Esophagus (tissue), 2 donors: ENCODE measurements at regions not wholly inside any gene's neighbourhood (a gene's known extent, or its start where the extent isn't known, plus 50 kb on each side); places are given as distances from the start of the nearest gene placed in this dataset.

Source experiments
- H3K27ac ChIP-seq, 2 donors: one replicate each; pipeline ENCODE4 v1.5.1; 2013; ENCODE audit warnings: low read depth in 2 of 2, mild to moderate bottlenecking in 2 of 2, inconsistent platforms in 1 of 2, low read length in 1 of 2, moderate library complexity in 1 of 2
- H3K27me3 ChIP-seq, 2 donors: one replicate each; pipeline ENCODE4 v1.6.1; 2013; ENCODE audit warnings: low read length in 2 of 2, control low read depth in 1 of 2, mild to moderate bottlenecking in 1 of 2; ENCODE audit not compliant: insufficient read depth in 2 of 2, control insufficient read depth in 1 of 2
- H3K36me3 ChIP-seq, 2 donors: one replicate each; pipeline ENCODE4 v1.6.1; 2013; ENCODE audit warnings: low read length in 1 of 2; ENCODE audit not compliant: control insufficient read depth in 2 of 2, insufficient read depth in 2 of 2
- H3K4me1 ChIP-seq, 2 donors: one replicate each; pipeline ENCODE4 v1.6.1; 2013; ENCODE audit warnings: low read length in 1 of 2; ENCODE audit not compliant: control insufficient read depth in 2 of 2, insufficient read depth in 2 of 2
- H3K4me3 ChIP-seq, 2 donors: one replicate each; pipeline ENCODE4 v1.5.1; 2013; ENCODE audit warnings: low read length in 2 of 2, mild to moderate bottlenecking in 2 of 2, low read depth in 1 of 2, moderate library complexity in 1 of 2
- H3K9me3 ChIP-seq, 2 donors: one replicate each; pipeline ENCODE4 v1.6.1; 2013; ENCODE audit warnings: mild to moderate bottlenecking in 2 of 2, low read depth in 1 of 2, low read length in 1 of 2, moderate library complexity in 1 of 2; ENCODE audit not compliant: control insufficient read depth in 2 of 2, insufficient read depth in 1 of 2
- WGBS, 2 donors: extraction: QIAGEN DNeasy Blood & Tissue Kit; methylation state at CpG; one replicate each; pipeline ENCODE4 v1.1.7; 2013; 5-methylcytosine and 5-hydroxymethylcytosine counted together
- donor health status: healthy with polysubstance abuse.
- donor health status: Bipolar disorder and iron deficiency.

DNA sequence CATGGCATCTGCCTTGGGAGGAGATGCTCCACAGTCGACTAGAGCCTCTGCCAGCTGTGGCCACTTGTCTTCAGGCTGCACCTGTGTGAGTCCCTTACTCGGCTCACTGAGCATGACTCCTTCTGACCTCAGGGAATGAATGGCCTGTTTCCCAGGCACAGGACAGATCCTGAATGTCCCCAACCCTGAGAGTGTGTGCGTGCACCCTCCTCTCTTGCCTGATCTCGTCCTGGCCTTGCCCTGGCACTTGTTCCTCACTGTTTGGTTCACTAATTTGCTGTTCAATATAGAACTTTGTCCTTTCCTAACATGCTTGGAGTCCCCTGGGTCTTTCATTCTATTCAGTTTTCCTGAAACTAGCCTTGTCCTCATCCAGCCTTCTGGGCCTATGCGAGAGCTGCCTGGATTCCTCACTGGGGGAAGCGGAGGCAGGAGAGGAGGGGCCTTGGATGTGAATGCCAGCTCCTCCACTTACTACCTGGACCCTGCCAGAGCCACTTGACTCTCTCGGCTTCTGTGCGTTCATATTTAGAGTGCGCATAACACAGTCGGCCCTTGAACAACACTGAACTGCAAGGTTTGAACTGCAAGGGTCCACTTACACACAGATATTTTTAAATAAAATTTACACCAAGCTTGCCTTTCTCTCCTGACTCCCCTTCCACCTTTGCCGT lies 184.8 kb downstream of the ACKR3 start:
- no peak overlapping the region for H3K4me3 ChIP-seq
- H3K27me3 ChIP-seq: no peaks in the 10 kb centered on the region
- 82 to 89% methylated on average over 11 of the region's 11 CpGs for WGBS, 2 donors
- peak overlapping the region; percentile 30 to 40 for H3K27ac ChIP-seq
- H3K9me3 ChIP-seq: no peaks in the 10 kb centered on the region
- no peaks in the 10 kb centered on the region for H3K36me3 ChIP-seq
- peaks cover 3 to 10% of the 10 kb centered on the region in 2 donors for H3K4me1 ChIP-seq

DNA sequence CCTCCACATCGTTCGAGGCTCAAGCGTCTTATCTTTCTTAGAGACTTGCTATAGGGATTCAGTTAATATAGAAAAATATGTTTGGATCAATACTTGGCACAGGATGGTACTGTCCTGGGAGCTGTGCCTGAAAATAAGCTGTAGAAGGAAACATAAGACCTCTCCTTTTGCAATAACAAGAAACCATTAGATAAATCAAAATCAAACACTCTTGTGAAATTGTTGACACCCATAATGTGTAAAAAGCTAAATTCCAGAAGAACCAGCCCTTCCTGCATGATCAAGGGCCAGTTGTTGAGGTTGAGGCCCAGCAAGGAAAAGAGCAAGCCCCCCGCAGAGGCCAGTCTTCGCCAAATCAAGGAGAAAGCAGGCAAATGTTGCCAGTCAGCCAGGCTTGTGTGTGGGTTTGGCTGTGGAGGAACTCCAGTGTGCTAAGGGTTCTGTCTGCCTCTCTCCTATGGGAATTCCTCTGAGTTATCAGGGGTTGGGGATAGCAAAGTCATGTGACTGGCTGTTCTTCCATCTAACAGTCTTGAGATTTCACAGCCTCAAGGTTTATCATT lies 185.7 kb downstream of the ACKR3 start:
- H3K4me3 ChIP-seq: no peak overlapping the region
- 87 to 96% methylated on average over 5 of the region's 5 CpGs for WGBS, 2 donors

DNA sequence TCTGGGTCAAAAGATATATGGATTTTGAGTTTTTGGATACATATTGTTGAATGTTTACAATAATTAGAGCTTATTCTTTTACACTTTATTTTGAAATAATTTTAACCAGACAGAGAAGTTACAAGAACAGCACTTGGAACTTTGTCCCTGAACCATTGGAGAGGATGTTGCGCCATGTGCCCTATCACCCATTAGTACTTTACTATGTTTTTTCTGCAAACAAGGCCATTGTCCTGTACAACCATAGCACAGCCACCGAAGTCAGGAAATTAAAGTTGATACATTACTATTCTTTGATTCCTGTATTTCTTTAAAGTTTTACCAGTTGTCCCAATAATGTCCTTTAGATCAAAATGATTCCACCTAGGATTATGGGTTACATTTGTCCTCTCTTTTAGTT lies 188.8 kb downstream of the ACKR3 start:
- H3K27ac ChIP-seq: no peak overlapping the region
- H3K4me3 ChIP-seq: no peak overlapping the region
- no peaks in the 10 kb centered on the region for H3K36me3 ChIP-seq
- no peaks in the 10 kb centered on the region for H3K27me3 ChIP-seq
- H3K4me1 ChIP-seq: peaks cover 2 to 3% of the 10 kb centered on the region in 2 donors
- WGBS, 2 donors: 80 to 94% methylated on average over 2 of the region's 2 CpGs
- no peaks in the 10 kb centered on the region for H3K9me3 ChIP-seq

More for the DNA sequence above, 185.7 kb downstream of the ACKR3 start:
- Histone ChIP-seq H3K4me1 (peaks cover 3% of the 10 kb centered on the region in 2 donors), H3K27me3 (no peaks in the 10 kb centered on the region), H3K27ac (no peak overlapping the region), H3K9me3 (no peaks in the 10 kb centered on the region), H3K36me3 (no peaks in the 10 kb centered on the region)

DNA sequence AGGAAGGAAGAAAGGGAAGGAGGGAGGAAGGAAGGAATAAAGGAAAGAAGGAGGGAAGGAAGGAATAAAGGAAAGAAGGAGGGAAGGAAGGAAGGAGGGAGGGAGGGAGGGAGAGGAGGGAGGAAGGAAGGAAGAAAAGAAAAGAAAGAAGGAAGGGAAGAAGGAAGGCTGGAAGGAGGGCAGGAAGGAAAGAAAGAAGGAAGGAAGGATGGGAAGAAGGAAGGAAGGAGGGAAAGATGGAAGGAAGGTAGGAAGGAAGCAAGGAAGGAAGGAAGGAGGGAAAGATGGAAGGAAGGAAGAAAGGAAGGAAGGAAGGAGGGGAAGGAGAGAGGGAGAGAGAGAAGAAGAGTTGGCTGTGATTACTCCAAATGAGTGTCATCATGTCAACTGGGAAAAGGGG lies 190.6 kb downstream of the ACKR3 start:
- H3K4me3 ChIP-seq: no peak overlapping the region
- H3K27me3 ChIP-seq: no peaks in the 10 kb centered on the region
- H3K27ac ChIP-seq: no peak overlapping the region
- H3K36me3 ChIP-seq: no peaks in the 10 kb centered on the region
- no peaks in the 10 kb centered on the region for H3K9me3 ChIP-seq
- no peaks in the 10 kb centered on the region for H3K4me1 ChIP-seq

DNA sequence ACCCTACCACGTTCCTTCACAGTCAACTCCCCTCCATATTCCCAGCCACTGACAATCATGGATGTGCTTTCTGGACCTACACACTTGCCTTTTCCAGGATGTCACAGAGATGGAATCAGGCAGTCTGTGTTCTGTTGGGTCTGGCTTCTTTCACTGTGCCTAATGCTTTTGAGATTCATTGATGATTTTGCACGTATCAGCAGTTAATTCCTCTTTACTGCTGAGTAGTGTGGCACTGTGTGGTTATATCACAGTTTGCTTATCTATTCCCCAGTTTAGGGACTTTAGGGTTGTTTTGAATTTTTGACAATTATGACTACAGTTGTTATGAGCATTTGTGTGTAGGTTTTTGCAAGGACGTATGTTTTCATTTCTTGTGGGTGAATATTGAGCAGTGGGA lies 191.7 kb downstream of the ACKR3 start:
- 91 to 93% methylated on average over 3 of the region's 3 CpGs for WGBS, 2 donors

DNA sequence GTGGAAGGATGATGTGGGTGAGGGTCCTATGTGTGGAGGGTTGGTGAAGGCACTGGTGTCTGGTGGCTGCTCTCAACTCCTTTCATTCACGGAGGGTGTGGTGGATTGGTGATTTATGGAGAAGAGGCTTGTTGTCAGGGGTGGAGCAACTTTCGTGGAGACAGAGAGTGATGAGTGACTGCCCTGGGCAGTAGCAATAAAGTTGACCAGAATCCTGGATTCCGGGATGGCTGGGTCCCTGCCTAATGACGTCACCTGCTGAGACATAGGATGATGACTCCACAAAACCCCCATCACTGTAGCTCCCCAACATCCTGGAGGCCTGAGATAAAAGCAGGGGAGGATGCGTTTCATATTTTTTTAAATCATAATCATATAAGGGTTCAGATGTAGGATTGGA lies 193.0 kb downstream of the ACKR3 start:
- no peaks in the 10 kb centered on the region for H3K4me1 ChIP-seq
- H3K27ac ChIP-seq: no peak overlapping the region
- no peak overlapping the region for H3K4me3 ChIP-seq
- H3K36me3 ChIP-seq: no peaks in the 10 kb centered on the region
- H3K9me3 ChIP-seq: no peaks in the 10 kb centered on the region
- no peaks in the 10 kb centered on the region for H3K27me3 ChIP-seq
- WGBS, 2 donors: 76 to 82% methylated on average over 5 of the region's 5 CpGs

More for the DNA sequence above, 191.7 kb downstream of the ACKR3 start:
- H3K4me1 ChIP-seq: no peaks in the 10 kb centered on the region
- H3K9me3 ChIP-seq: no peaks in the 10 kb centered on the region
- H3K27me3 ChIP-seq: no peaks in the 10 kb centered on the region
- H3K27ac ChIP-seq: no peak overlapping the region
- H3K36me3 ChIP-seq: no peaks in the 10 kb centered on the region
- no peak overlapping the region for H3K4me3 ChIP-seq

DNA sequence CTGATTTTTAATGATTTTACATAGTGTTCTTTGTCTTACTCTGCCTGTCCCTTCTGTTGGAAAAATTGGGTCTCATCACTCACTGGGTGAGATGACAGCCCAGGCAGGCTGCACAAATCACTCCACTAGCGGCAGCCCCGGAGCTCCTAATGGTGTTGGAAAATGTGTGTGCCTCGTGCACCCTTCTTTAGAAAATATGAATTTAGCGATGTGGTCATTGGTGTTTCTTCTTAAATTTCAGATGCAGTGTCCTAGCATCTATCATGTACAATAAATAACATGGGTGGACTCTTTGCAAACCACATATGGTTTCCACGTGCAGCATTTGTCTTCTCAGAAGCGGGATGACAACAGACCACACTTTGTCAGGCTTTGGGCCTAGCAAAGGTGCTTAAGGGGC lies 194.2 kb downstream of the ACKR3 start:
- no peaks in the 10 kb centered on the region for H3K9me3 ChIP-seq
- H3K4me3 ChIP-seq: no peak overlapping the region
- H3K27ac ChIP-seq: no peak overlapping the region
- H3K36me3 ChIP-seq: no peaks in the 10 kb centered on the region
- WGBS, 2 donors: 88 to 91% methylated on average over 6 of the region's 6 CpGs
- H3K4me1 ChIP-seq: no peaks in the 10 kb centered on the region
- no peaks in the 10 kb centered on the region for H3K27me3 ChIP-seq

DNA sequence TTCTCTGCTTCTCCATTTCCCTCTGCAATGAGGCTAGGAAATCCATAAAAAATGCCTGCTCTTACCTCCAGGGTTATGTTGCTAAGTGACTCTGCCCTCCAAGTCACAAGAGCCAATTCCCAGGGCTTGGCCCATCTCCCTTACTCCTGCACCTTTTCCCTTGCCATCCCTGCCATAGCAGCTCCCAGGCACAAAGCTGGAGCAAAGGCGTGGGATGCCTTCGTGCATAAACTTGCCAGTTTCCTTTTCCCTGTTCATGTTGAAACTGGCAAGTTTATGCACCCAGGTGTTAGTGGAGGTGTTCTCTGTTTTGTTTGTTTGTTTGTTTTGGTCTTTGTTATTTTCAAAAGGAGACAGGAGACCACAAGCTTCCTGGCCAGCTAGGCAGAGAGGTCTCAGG lies 195.1 kb downstream of the ACKR3 start:
- H3K27me3 ChIP-seq: no peaks in the 10 kb centered on the region
- H3K36me3 ChIP-seq: no peaks in the 10 kb centered on the region
- H3K4me3 ChIP-seq: no peak overlapping the region
- 35 to 66% methylated on average over 2 of the region's 2 CpGs for WGBS, 2 donors
- peak overlapping the region in 1 of 2 donors; percentile 47 for H3K27ac ChIP-seq
- H3K9me3 ChIP-seq: no peaks in the 10 kb centered on the region
- H3K4me1 ChIP-seq: peaks cover 0 to 2% of the 10 kb centered on the region in 2 donors

DNA sequence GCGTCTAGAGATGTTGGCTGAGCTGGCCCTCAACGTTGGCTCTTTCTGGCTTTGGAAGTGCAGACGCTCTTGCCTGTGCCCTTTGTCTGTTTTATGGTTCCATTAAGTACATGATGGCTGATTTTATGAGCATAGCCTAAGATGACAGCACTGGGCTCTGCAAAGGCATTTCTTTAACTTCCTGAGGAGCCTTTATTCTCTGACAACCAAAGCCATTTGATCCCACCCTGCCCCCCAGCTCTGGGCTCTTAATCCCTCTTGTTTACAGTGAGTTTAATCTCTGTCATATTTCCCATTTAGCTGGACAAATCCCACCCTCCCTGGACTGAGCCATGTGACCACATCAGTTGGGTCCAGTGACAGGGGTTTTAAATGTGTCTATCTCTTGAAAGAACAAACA lies 195.9 kb downstream of the ACKR3 start:
- Histone ChIP-seq H3K27ac (no peak overlapping the region), H3K36me3 (no peaks in the 10 kb centered on the region), H3K9me3 (no peaks in the 10 kb centered on the region), H3K4me3 (no peak overlapping the region), H3K4me1 (peaks cover 0 to 5% of the 10 kb centered on the region in 2 donors), H3K27me3 (no peaks in the 10 kb centered on the region)
- WGBS, 2 donors: 54 to 57% methylated on average over 3 of the region's 3 CpGs

DNA sequence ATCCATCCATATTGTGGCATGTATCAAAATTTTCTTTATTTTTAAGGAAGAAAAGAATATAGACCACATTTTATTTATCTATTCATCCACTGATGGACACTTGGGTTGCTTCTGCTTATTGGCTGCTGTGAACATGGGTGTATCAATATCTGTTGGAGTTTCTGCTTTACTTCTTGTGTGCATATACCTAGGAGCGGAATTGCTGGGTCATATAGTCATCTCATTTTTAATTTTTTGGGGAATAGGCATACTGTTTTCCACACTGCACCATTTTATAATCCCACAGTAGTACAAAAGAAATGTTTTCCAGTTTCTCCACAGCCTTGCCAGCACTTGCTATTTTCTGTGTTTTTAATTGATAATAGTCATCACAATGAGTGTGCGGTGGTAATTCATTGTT lies 197.2 kb downstream of the ACKR3 start:
- H3K9me3 ChIP-seq: no peaks in the 10 kb centered on the region
- no peak overlapping the region for H3K27ac ChIP-seq
- H3K4me3 ChIP-seq: no peak overlapping the region
- H3K27me3 ChIP-seq: no peaks in the 10 kb centered on the region
- peaks cover 0 to 5% of the 10 kb centered on the region in 2 donors for H3K4me1 ChIP-seq
- 97% methylated on average over 2 of the region's 2 CpGs for WGBS, 2 donors
- H3K36me3 ChIP-seq: no peaks in the 10 kb centered on the region
